ENCODE measurements at regions not wholly inside any gene's neighbourhood (a gene's known extent, or its start where the extent isn't known, plus 50 kb on each side); places are given as distances from the start of the nearest gene placed in this dataset.

DNA sequence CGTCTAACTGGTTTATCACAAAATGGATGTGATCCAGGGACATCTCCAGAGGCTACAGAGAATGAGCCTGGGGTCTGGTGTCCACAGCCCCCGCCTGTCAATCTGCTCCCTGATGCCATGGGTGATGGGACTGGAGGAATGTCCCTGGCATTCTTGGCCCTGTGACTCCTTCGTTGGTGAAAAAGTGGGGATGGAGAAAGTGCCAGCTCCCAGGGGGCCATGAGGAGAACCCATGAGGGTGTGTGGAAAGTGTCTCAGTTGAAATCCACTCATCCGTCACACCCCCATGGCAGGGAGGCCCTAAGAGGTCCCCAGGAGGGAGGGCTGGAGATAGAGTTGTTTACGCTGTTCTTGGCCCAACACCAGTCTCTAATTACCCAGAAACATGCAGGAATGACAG is 322.0 kb downstream of the CTTN start:
- no peak for TF ChIP-seq CTCF (IDR thresholded peaks at IDR 0.05; ENCODE audit: insufficient read depth, low read depth, low read length)
- no peak for TF ChIP-seq EZH2 (IDR thresholded peaks at IDR 0.05; ENCODE audit: insufficient read depth, low read length)
